ENCODE measurements at regions not wholly inside any gene's neighbourhood (a gene's known extent, or its start where the extent isn't known, plus 50 kb on each side); places are given as distances from the start of the nearest gene placed in this dataset.

DNA sequence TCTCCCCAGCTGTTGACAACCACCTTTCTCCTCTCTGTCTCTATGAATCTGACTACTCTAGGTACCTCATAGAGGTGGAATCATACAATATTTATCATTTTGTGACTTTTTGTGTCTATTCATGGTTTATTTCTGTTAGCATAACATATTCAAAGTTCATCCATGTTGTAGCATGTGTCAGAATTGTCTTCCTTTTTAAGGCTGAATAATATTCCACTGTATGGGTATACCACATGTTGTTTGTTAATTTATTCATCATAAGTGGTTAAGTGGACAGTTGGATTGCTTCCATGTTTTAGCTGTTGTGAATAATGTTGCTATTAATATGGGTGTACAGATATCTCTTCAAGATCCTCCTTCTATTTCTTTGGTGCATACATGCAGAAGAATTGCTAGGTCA is 69.9 kb upstream of the COMTD1 start:
- TF ChIP-seq, protein P1, sequence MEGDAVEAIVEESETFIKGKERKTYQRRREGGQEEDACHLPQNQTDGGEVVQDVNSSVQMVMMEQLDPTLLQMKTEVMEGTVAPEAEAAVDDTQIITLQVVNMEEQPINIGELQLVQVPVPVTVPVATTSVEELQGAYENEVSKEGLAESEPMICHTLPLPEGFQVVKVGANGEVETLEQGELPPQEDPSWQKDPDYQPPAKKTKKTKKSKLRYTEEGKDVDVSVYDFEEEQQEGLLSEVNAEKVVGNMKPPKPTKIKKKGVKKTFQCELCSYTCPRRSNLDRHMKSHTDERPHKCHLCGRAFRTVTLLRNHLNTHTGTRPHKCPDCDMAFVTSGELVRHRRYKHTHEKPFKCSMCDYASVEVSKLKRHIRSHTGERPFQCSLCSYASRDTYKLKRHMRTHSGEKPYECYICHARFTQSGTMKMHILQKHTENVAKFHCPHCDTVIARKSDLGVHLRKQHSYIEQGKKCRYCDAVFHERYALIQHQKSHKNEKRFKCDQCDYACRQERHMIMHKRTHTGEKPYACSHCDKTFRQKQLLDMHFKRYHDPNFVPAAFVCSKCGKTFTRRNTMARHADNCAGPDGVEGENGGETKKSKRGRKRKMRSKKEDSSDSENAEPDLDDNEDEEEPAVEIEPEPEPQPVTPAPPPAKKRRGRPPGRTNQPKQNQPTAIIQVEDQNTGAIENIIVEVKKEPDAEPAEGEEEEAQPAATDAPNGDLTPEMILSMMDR (IDR thresholded peaks at IDR 0.05; ENCODE audit: low read depth, low read length): no peak
- no peak for DNase-seq (ENCODE audit: extremely low read depth, low read depth)

DNA sequence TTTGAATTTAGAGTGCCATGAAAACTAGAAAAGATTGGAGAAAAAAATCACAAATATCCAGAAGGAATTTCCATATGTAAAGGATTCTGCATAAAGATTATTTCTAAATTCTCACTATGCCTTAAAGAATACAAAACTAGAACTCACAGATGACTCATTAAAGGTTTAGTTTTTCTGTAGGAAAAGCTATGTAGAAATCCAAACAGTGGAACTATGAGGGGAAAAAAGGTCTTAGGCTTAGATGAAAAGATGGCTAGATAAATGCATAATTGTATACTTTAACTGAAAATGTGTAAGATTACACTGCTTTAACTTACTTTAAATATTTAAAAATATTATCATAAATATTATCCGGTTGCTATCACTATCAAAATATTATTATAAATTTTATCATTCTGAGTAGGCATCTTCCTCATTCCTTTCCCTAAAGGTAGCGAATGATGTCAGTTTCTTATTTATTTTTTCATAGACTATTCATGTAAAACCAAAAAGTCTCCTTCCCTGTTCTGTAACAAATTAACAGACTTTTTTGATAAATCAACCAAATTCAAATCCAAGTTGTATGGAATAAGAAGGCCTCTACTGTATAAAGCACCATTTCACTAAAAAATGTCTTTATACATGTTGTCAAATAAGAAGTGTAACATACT is 69.1 kb upstream of the COMTD1 start:
- no peak for DNase-seq (ENCODE audit: extremely low read depth, low read depth)
- TF ChIP-seq, protein P1 (IDR thresholded peaks at IDR 0.05; ENCODE audit: low read depth, low read length): no peak

DNA sequence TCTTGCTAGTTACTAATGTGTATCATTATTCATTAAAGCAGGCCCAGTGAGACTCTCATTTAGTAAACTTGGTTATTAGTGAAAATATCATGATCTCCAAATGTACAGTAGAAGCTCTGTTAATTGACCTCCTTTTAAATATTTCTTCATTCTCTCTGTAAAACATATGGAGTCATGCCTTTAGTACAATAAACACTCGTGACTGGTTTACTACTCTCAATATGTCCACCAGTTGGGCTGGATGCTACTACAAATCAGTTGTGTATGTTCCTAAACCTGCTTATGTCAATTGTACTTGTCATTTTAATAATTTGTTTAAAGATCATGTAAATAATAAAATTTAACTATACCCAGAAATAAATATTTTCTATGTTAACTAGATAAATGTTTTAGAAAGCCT is 68.6 kb upstream of the COMTD1 start:
- TF ChIP-seq, protein P1 (IDR thresholded peaks at IDR 0.05; ENCODE audit: low read depth, low read length): no peak

DNA sequence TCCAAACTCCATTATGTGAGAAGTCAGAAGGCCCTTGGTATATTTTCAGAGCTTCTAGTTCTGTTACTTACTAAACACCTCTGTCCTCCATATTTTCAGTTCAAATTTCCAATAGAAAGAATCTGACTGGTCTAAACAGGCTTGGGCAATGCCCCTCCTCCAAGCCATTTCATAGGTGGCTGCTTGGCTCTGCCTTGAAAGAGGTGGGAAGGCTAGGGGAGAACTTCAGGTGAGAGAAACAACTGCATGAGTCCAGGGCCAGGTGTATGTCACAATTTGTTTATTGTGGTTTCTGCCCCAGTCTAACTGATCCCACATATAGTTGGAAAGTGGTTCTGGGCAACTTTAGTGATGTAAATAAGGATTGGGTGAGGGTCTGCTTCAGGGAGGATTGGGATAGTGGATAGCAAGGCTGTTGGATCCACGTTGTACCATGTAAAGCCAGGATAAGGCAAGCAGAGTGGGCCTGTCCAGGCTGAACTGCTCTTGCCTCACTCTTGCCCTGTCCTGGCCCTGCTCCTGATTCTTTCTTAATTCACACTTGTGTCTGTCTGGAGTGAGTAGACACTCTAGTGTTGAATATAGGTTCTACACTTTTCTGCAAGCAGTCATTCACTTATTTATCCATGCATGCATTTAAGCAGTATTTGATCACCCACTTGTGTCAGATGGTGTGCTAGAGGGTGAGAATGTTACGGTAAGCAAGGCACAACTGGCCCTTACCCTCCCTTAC is 67.5 kb upstream of the COMTD1 start:
- DNase-seq (ENCODE audit: extremely low read depth, low read depth): no peak
- TF ChIP-seq, protein P1 (IDR thresholded peaks at IDR 0.05; ENCODE audit: low read depth, low read length): no peak

More for the DNA sequence above, 68.6 kb upstream of the COMTD1 start:
- no peak for DNase-seq (ENCODE audit: extremely low read depth, low read depth)

DNA sequence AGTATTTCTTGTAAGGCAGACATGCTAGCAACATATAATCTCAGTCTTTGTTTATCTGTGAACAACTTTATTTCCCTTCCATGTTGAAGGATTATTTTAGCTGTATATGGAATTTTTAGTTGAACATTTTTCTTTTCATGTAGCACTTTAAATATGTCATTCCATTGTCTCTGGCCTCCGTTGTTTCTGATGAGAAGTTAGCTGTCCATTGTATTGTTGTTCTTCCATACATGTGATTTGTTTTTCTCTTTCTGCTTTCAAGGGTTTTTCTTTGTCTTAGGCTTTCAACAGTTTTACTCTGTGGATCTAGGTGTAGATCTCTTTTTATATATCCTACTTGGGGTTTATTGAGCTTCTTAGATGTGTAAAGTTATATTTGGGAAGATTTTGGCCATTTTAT is 66.3 kb upstream of the COMTD1 start:
- DNase-seq (ENCODE audit: extremely low read depth, low read depth): no peak

DNA sequence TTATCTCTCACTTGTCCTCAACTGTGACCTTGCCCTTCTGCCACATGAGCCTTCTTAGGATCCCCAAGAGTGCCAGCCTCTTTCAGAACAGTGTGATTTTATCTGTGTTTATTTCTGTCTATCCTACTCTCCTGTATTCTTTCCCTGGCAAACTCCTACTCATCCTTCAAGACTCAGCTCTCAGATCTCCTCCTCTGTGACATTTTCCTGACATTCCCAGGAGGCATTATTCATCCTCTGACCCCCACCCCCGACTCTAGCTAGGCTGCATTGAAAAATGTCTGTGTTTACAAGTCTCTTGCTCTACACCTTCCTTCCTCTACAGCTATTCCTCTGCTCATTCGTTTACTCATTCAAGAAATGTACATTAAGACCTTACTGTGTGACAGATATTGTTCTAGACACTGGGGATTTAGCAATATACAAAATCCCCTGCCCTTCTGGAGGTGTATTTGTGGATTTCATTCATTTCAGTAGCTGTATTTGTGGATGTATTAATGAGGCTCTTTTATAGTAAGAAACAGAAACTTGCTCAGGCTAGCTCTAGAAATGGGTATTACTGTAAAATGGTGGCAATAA is 61.4 kb upstream of the COMTD1 start:
- TF ChIP-seq, protein P1 (IDR thresholded peaks at IDR 0.05; ENCODE audit: low read depth, low read length): no peak
- no peak for DNase-seq (ENCODE audit: extremely low read depth, low read depth)

More for the DNA sequence above, 66.3 kb upstream of the COMTD1 start:
- TF ChIP-seq, protein P1 (IDR thresholded peaks at IDR 0.05; ENCODE audit: low read depth, low read length): no peak

DNA sequence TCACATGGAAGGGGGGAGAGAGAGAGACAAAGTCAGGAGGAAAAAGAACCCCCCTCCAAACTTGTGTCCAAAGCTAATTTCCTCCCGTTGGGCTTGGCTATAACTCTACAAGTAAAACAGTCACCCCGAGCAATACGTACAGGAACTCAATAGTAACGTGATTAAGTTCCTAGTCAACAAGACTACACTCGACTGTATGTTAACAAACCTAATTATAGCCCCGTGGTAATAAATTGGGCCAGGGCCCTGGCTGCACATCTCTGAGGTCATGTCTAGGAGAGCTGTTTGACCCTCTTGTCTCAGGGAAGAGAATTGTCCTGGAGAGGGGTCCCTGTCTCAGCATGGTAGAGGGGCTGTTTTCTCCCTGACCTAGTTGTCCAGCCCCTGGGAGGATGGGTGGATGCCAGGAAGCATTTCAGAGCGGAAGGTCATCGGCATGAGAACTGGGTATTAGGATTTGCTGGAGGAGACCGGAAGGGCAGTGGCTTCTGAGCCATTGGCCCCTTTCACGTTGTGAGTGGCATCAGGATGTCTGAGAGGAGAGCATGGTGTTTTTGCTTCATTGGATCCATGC is 60.2 kb upstream of the COMTD1 start:
- DNase-seq (ENCODE audit: extremely low read depth, low read depth): no peak

More for the DNA sequence above, 60.2 kb upstream of the COMTD1 start:
- TF ChIP-seq, protein P1 (IDR thresholded peaks at IDR 0.05; ENCODE audit: low read depth, low read length): no peak

Data from AG09319 (cell line).